HG03460 (cell line): ENCODE measurements at regions not wholly inside any gene's neighbourhood (a gene's known extent, or its start where the extent isn't known, plus 50 kb on each side); places are given as distances from the start of the nearest gene placed in this dataset.

Source experiments
- ATAC-seq: cut with Tn5 transposase; IDR thresholded peaks from one replicate; pipeline ENCODE4 v1.9.1; 2021; ENCODE audit not compliant: unreplicated experiment

GRCh38 chr4:130563889-130564418, 1468.0 kb downstream of the C4orf33 start:
- no peak for ATAC-seq

GRCh38 chr4:130568746-130569145, 1472.8 kb downstream of the C4orf33 start:
- no peak for ATAC-seq

GRCh38 chr4:130573742-130574141, 1477.8 kb downstream of the C4orf33 start:
- no peak for ATAC-seq

- ATAC-seq, result no peak
Measured at GRCh38 chr4:130574215-130574614, 1478.3 kb downstream of the C4orf33 start.

- no peak for ATAC-seq
Measured at GRCh38 chr4:130576218-130576617, 1480.3 kb downstream of the C4orf33 start.

- ATAC-seq, result no peak
Measured at GRCh38 chr4:130591091-130591490, 1495.1 kb downstream of the C4orf33 start.

GRCh38 chr4:130600706-130601105, 1504.8 kb downstream of the C4orf33 start:
- no peak for ATAC-seq

- no peak for ATAC-seq
Measured at GRCh38 chr4:130603043-130603442, 1507.1 kb downstream of the C4orf33 start.

- no peak for ATAC-seq
Measured at GRCh38 chr4:130608121-130608520, 1512.2 kb downstream of the C4orf33 start.

- no peak for ATAC-seq
Measured at GRCh38 chr4:130628531-130628930, 1532.6 kb downstream of the C4orf33 start.

- ATAC-seq, result no peak
Measured at GRCh38 chr4:130632731-130633604, 1537.0 kb downstream of the C4orf33 start.

GRCh38 chr4:130636486-130636885, 1540.5 kb downstream of the C4orf33 start:
- no peak for ATAC-seq

- no peak for ATAC-seq
Measured at GRCh38 chr4:130640592-130640991, 1544.6 kb downstream of the C4orf33 start.

GRCh38 chr4:130646886-130647285, 1550.9 kb downstream of the C4orf33 start:
- ATAC-seq, result no peak

GRCh38 chr4:130648570-130648969, 1552.6 kb downstream of the C4orf33 start:
- no peak for ATAC-seq

- no peak for ATAC-seq
Measured at GRCh38 chr4:130653842-130654241, 1557.9 kb downstream of the C4orf33 start.

GRCh38 chr4:130659320-130659719, 1563.4 kb downstream of the C4orf33 start:
- ATAC-seq, result no peak

- no peak for ATAC-seq
Measured at GRCh38 chr4:130668859-130669258, 1572.9 kb downstream of the C4orf33 start.

- ATAC-seq, result no peak
Measured at GRCh38 chr4:130675266-130675665, 1579.3 kb downstream of the C4orf33 start.

GRCh38 chr4:130689181-130689580, 1593.2 kb downstream of the C4orf33 start:
- no peak for ATAC-seq

- no peak for ATAC-seq
Measured at GRCh38 chr4:130698251-130698650, 1602.3 kb downstream of the C4orf33 start.

GRCh38 chr4:130699004-130699403, 1603.1 kb downstream of the C4orf33 start:
- no peak for ATAC-seq
